A673 (cell line): ENCODE measurements at regions not wholly inside any gene's neighbourhood (a gene's known extent, or its start where the extent isn't known, plus 50 kb on each side); places are given as distances from the start of the nearest gene placed in this dataset.

Experiments
- BruUV-seq: library from RNA; stranded (reverse); fragments of 400-500 nt; replicated peaks from 2 replicates; lab custom pipeline; 2021; lab: Mats Ljungman, UMichigan
- CTCF ChIA-PET: fragments of 300-600 bp; sonication (Branson Sonifier 250); formaldehyde crosslinking; loops from one replicate; lab custom pipeline; 2022; ENCODE audit warnings: antibody characterized with exemption; lab: Charles Lee
- POLR2A ChIA-PET: fragments of 300-600 bp; sonication (Branson Sonifier 250); formaldehyde crosslinking; loops from one replicate; lab custom pipeline; 2022; ENCODE audit warnings: antibody characterized with exemption; ENCODE audit not compliant: low non-redundant PET; lab: Charles Lee
- DNase-seq: peaks from one replicate; pipeline ENCODE4 v3.0.0-alpha.2; 2015; ENCODE audit warnings: low spot score
- H3K27ac ChIP-seq: fragments of 200-600 bp; sonication (generic); 2 replicates; pipeline ENCODE4 v1.5.1; 2016; ENCODE audit warnings: mixed run types, low read depth, mild to moderate bottlenecking, mixed read lengths, antibody characterized with exemption, low read length; ENCODE audit not compliant: poor library complexity, severe bottlenecking
- H3K27me3 ChIP-seq: fragments of 200-600 bp; sonication (generic); replicated peaks from 2 replicates; pipeline ENCODE4 v1.6.1; 2017; ENCODE audit warnings: mixed run types, low read depth, mild to moderate bottlenecking, mixed read lengths, antibody characterized with exemption, low read length; ENCODE audit not compliant: insufficient read depth, poor library complexity
- H3K36me3 ChIP-seq: fragments of 200-600 bp; sonication (generic); 2 replicates; pipeline ENCODE4 v1.6.1; 2016; ENCODE audit warnings: mixed run types, mild to moderate bottlenecking, mixed read lengths, antibody characterized with exemption, low read length; ENCODE audit not compliant: insufficient read depth, poor library complexity, severe bottlenecking
- H3K4me1 ChIP-seq: fragments of 200-600 bp; sonication (generic); 2 replicates; pipeline ENCODE4 v1.6.1; 2017; ENCODE audit warnings: mixed run types, mild to moderate bottlenecking, mixed read lengths, antibody characterized with exemption, low read length; ENCODE audit not compliant: insufficient read depth, poor library complexity, severe bottlenecking
- H3K4me3 ChIP-seq: fragments of 200-600 bp; sonication (generic); 2 replicates; pipeline ENCODE4 v1.5.1; 2016; ENCODE audit warnings: low read depth, mixed run types, mild to moderate bottlenecking, mixed read lengths, low read length; ENCODE audit not compliant: poor library complexity, severe bottlenecking
- H3K9me3 ChIP-seq: fragments of 200-600 bp; sonication (generic); 2 replicates; pipeline ENCODE4 v1.6.1; 2016; ENCODE audit warnings: mixed run types, low read depth, mild to moderate bottlenecking, mixed read lengths, antibody characterized with exemption, low read length; ENCODE audit not compliant: poor library complexity, severe bottlenecking
- EZH2 ChIP-seq: fragments of 200-600 bp; sonication (generic); IDR thresholded peaks from 2 replicates; pipeline ENCODE4 v1.6.1; 2017; ENCODE audit warnings: borderline replicate concordance, low read depth, mild to moderate bottlenecking, mixed read lengths, antibody characterized with exemption, low read length; ENCODE audit not compliant: poor library complexity, severe bottlenecking
- intact Hi-C: fragments of 100-400 bp; cut with micrococcal nuclease; formaldehyde crosslinking; loops from one replicate; pipeline ENCODE4 v1.10.0; 2022; ENCODE audit not compliant: unreplicated experiment
- TF ChIP-seq, protein P1 (sequence below): fragments of 300-800, 200-600 bp; sonication (generic); conservative IDR thresholded peaks from 2 replicates; pipeline ENCODE4 v1.5.1; 2017; ENCODE audit warnings: low read depth, mild to moderate bottlenecking, antibody characterized with exemption, low read length, moderate library complexity, mixed read lengths

GRCh38 chr20:9935285-9935684 lies 96.4 kb upstream of the PAK5 start:
- POLR2A ChIA-PET = no interaction called here
- H3K4me1 ChIP-seq = no peaks in the 10 kb centered on the region
- DNase-seq = no peak
- intact Hi-C loops = no loop called here
- no peaks in the 10 kb centered on the region for H3K9me3 ChIP-seq
- CTCF ChIA-PET = no interaction called here
- TF ChIP-seq, protein P1, sequence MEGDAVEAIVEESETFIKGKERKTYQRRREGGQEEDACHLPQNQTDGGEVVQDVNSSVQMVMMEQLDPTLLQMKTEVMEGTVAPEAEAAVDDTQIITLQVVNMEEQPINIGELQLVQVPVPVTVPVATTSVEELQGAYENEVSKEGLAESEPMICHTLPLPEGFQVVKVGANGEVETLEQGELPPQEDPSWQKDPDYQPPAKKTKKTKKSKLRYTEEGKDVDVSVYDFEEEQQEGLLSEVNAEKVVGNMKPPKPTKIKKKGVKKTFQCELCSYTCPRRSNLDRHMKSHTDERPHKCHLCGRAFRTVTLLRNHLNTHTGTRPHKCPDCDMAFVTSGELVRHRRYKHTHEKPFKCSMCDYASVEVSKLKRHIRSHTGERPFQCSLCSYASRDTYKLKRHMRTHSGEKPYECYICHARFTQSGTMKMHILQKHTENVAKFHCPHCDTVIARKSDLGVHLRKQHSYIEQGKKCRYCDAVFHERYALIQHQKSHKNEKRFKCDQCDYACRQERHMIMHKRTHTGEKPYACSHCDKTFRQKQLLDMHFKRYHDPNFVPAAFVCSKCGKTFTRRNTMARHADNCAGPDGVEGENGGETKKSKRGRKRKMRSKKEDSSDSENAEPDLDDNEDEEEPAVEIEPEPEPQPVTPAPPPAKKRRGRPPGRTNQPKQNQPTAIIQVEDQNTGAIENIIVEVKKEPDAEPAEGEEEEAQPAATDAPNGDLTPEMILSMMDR = no peak
- no peak for TF ChIP-seq EZH2
- no peak overlapping the region for H3K4me3 ChIP-seq
- no peaks in the 10 kb centered on the region for H3K27me3 ChIP-seq
- no peak overlapping the region for H3K27ac ChIP-seq
- H3K36me3 ChIP-seq = no peaks in the 10 kb centered on the region
- BruUV-seq = no TSS peak

DNA sequence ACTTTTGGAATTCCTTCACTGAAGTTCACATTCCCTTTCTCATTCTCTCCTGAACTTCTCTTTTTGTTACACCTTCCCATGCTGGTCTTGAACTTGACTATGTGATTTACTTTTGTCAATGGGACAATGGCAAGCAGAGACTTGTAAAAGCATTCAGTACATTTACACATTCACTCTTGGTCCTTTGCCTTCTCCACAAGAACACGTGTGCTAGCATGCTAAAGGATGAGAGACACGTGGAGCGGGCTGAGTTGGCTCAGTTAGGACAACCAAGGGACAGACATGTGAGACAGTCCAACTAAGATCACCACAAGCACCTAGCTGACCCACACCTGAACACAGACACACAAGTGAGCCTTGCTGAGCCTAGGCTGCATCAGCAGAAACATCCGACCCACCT lies 91.3 kb upstream of the PAK5 start:
- ChIA-PET CTCF (no interaction called here), POLR2A (no interaction called here)
- intact Hi-C loops = no loop called here
- Histone ChIP-seq H3K36me3 (no peaks in the 10 kb centered on the region), H3K4me3 (no peak overlapping the region), H3K9me3 (no peaks in the 10 kb centered on the region), H3K27me3 (peaks cover 3% of the 10 kb centered on the region), H3K4me1 (no peaks in the 10 kb centered on the region), H3K27ac (no peak overlapping the region)
- no peak for TF ChIP-seq EZH2
- TF ChIP-seq, protein P1 = no peak
- BruUV-seq = no TSS peak
- DNase-seq = no peak

- no peaks in the 10 kb centered on the region for H3K36me3 ChIP-seq
- no peak overlapping the region for H3K27ac ChIP-seq
- no TSS peak for BruUV-seq
- ChIA-PET POLR2A (no interaction called here), CTCF (no interaction called here)
- peaks cover 3% of the 10 kb centered on the region for H3K27me3 ChIP-seq
- H3K4me1 ChIP-seq = no peaks in the 10 kb centered on the region
- intact Hi-C loops = no loop called here
- no peaks in the 10 kb centered on the region for H3K9me3 ChIP-seq
- H3K4me3 ChIP-seq = no peak overlapping the region
- no peak for DNase-seq
- no peak for TF ChIP-seq EZH2
- TF ChIP-seq, protein P1 = no peak
Observed at GRCh38 chr20:9928955-9929354, 90.1 kb upstream of the PAK5 start.
